GM19372 (cell line): ENCODE measurements at regions not wholly inside any gene's neighbourhood (a gene's known extent, or its start where the extent isn't known, plus 50 kb on each side); places are given as distances from the start of the nearest gene placed in this dataset.
A peak's percentile ranks its signal among the peaks of the same experiment; 100 is the strongest.

Experiments used
- ATAC-seq: cut with Tn5 transposase; IDR thresholded peaks from one replicate; pipeline ENCODE4 v1.9.1; 2021; ENCODE audit warnings: mild to moderate bottlenecking, low read depth, moderate library complexity; ENCODE audit not compliant: unreplicated experiment

- peak; percentile 78 for ATAC-seq
Measured at GRCh38 chr12:127559349-127560040, 707.5 kb upstream of the TMEM132C start.

- ATAC-seq, result no peak
Measured at GRCh38 chr12:127560041-127560478, 706.9 kb upstream of the TMEM132C start.

- ATAC-seq, result no peak
Measured at GRCh38 chr12:127562816-127563215, 704.2 kb upstream of the TMEM132C start.

- no peak for ATAC-seq
Measured at GRCh38 chr12:127565241-127565640, 701.7 kb upstream of the TMEM132C start.

GRCh38 chr12:127567531-127567930 is 699.4 kb upstream of the TMEM132C start:
- ATAC-seq, result no peak

GRCh38 chr12:127570387-127570786 is 696.6 kb upstream of the TMEM132C start:
- no peak for ATAC-seq

- ATAC-seq, result no peak
Measured at GRCh38 chr12:127570793-127571360, 696.1 kb upstream of the TMEM132C start.

- ATAC-seq, result no peak
Measured at GRCh38 chr12:127571578-127571977, 695.4 kb upstream of the TMEM132C start.

- no peak for ATAC-seq
Measured at GRCh38 chr12:127579446-127579845, 687.5 kb upstream of the TMEM132C start.

- ATAC-seq, result no peak
Measured at GRCh38 chr12:127582074-127582473, 684.9 kb upstream of the TMEM132C start.

GRCh38 chr12:127583041-127583440 is 683.9 kb upstream of the TMEM132C start:
- no peak for ATAC-seq

GRCh38 chr12:127588249-127588648 is 678.7 kb upstream of the TMEM132C start:
- no peak for ATAC-seq

- ATAC-seq, result no peak
Measured at GRCh38 chr12:127589541-127589940, 677.4 kb upstream of the TMEM132C start.

GRCh38 chr12:127590868-127591267 is 676.1 kb upstream of the TMEM132C start:
- ATAC-seq, result no peak

GRCh38 chr12:127592245-127592644 is 674.7 kb upstream of the TMEM132C start:
- no peak for ATAC-seq

GRCh38 chr12:127594351-127594970 is 672.5 kb upstream of the TMEM132C start:
- ATAC-seq, result no peak

GRCh38 chr12:127595506-127595905 is 671.5 kb upstream of the TMEM132C start:
- no peak for ATAC-seq

- ATAC-seq, result no peak
Measured at GRCh38 chr12:127596891-127597290, 670.1 kb upstream of the TMEM132C start.

GRCh38 chr12:127599436-127599835 is 667.5 kb upstream of the TMEM132C start:
- ATAC-seq, result no peak

- ATAC-seq, result no peak
Measured at GRCh38 chr12:127600211-127600610, 666.8 kb upstream of the TMEM132C start.

GRCh38 chr12:127606476-127607015 is 660.4 kb upstream of the TMEM132C start:
- no peak for ATAC-seq
